ENCODE measurements at regions not wholly inside any gene's neighbourhood (a gene's known extent, or its start where the extent isn't known, plus 50 kb on each side); places are given as distances from the start of the nearest gene placed in this dataset.

GRCh38 chr21:22125581-22125980 is 1127.4 kb downstream of the NCAM2 start:
- Mint-ChIP-seq H3K36me3 (ENCODE audit: insufficient read depth, unreplicated experiment) (no peaks in the 10 kb centered on the region), H3K4me1 (ENCODE audit: low read depth, unreplicated experiment) (no peaks in the 10 kb centered on the region), H3K27ac (ENCODE audit: unreplicated experiment) (no peak overlapping the region), H3K9me3 (ENCODE audit: low read depth, unreplicated experiment) (peaks cover 7% of the 10 kb centered on the region), H3K4me3 (ENCODE audit: low read depth, unreplicated experiment) (no peak overlapping the region), H3K27me3 (ENCODE audit: unreplicated experiment) (no peaks in the 10 kb centered on the region)
- no peak for DNase-seq
- no peak for TF ChIP-seq CTCF (IDR thresholded peaks at IDR 0.05; ENCODE audit: unreplicated experiment)
- BruUV-seq (replicated peaks): no TSS peak
- intact Hi-C loops (cut with micrococcal nuclease; ENCODE audit: unreplicated experiment): no loop called here
- CTCF ChIA-PET: no interaction called here

GRCh38 chr21:22128671-22129070 is 1130.5 kb downstream of the NCAM2 start:
- CTCF ChIA-PET: no interaction called here
- no peaks in the 10 kb centered on the region for H3K36me3 Mint-ChIP-seq (ENCODE audit: insufficient read depth, unreplicated experiment)
- DNase-seq: no peak
- H3K27me3 Mint-ChIP-seq (ENCODE audit: unreplicated experiment): no peaks in the 10 kb centered on the region
- TF ChIP-seq CTCF (IDR thresholded peaks at IDR 0.05; ENCODE audit: unreplicated experiment): no peak
- no peak overlapping the region for H3K4me3 Mint-ChIP-seq (ENCODE audit: low read depth, unreplicated experiment)
- BruUV-seq (replicated peaks): no TSS peak
- intact Hi-C loops (cut with micrococcal nuclease; ENCODE audit: unreplicated experiment): no loop called here
- H3K9me3 Mint-ChIP-seq (ENCODE audit: low read depth, unreplicated experiment): peaks cover 4% of the 10 kb centered on the region
- H3K4me1 Mint-ChIP-seq (ENCODE audit: low read depth, unreplicated experiment): no peaks in the 10 kb centered on the region
- H3K27ac Mint-ChIP-seq (ENCODE audit: unreplicated experiment): no peak overlapping the region

- intact Hi-C loops (cut with micrococcal nuclease; ENCODE audit: unreplicated experiment): no loop called here
- peaks cover 6% of the 10 kb centered on the region for H3K9me3 Mint-ChIP-seq (ENCODE audit: low read depth, unreplicated experiment)
- DNase-seq: no peak
- no peaks in the 10 kb centered on the region for H3K4me1 Mint-ChIP-seq (ENCODE audit: low read depth, unreplicated experiment)
- no peaks in the 10 kb centered on the region for H3K36me3 Mint-ChIP-seq (ENCODE audit: insufficient read depth, unreplicated experiment)
- no peak overlapping the region for H3K4me3 Mint-ChIP-seq (ENCODE audit: low read depth, unreplicated experiment)
- CTCF ChIA-PET: no interaction called here
- no TSS peak for BruUV-seq (replicated peaks)
- no peak for TF ChIP-seq CTCF (IDR thresholded peaks at IDR 0.05; ENCODE audit: unreplicated experiment)
- no peaks in the 10 kb centered on the region for H3K27me3 Mint-ChIP-seq (ENCODE audit: unreplicated experiment)
- no peak overlapping the region for H3K27ac Mint-ChIP-seq (ENCODE audit: unreplicated experiment)
Observed at GRCh38 chr21:22132358-22133071, 1134.3 kb downstream of the NCAM2 start.

GRCh38 chr21:22136740-22137139 is 1138.5 kb downstream of the NCAM2 start:
- peaks cover 8% of the 10 kb centered on the region for H3K9me3 Mint-ChIP-seq (ENCODE audit: low read depth, unreplicated experiment)
- TF ChIP-seq CTCF (IDR thresholded peaks at IDR 0.05; ENCODE audit: unreplicated experiment): no peak
- no peaks in the 10 kb centered on the region for H3K27me3 Mint-ChIP-seq (ENCODE audit: unreplicated experiment)
- intact Hi-C loops (cut with micrococcal nuclease; ENCODE audit: unreplicated experiment): no loop called here
- no peak overlapping the region for H3K27ac Mint-ChIP-seq (ENCODE audit: unreplicated experiment)
- no TSS peak for BruUV-seq (replicated peaks)
- H3K4me3 Mint-ChIP-seq (ENCODE audit: low read depth, unreplicated experiment): no peak overlapping the region
- H3K4me1 Mint-ChIP-seq (ENCODE audit: low read depth, unreplicated experiment): no peaks in the 10 kb centered on the region
- DNase-seq: no peak
- CTCF ChIA-PET: no interaction called here
- no peaks in the 10 kb centered on the region for H3K36me3 Mint-ChIP-seq (ENCODE audit: insufficient read depth, unreplicated experiment)

Measured in Calu3 (cell line).